Muscle of leg (tissue), 3 donors: ENCODE measurements at regions not wholly inside any gene's neighbourhood (a gene's known extent, or its start where the extent isn't known, plus 50 kb on each side); places are given as distances from the start of the nearest gene placed in this dataset.

Experiments
- DNase-seq: peaks from one replicate; pipeline ENCODE4 v3.0.0; 2013
- H3K27ac ChIP-seq: one replicate; pipeline ENCODE4 v1.5.1; 2013; ENCODE audit warnings: mild to moderate bottlenecking, low read length, control low read depth
- H3K27me3 ChIP-seq: one replicate; pipeline ENCODE4 v1.6.1; 2013; ENCODE audit warnings: low read length; ENCODE audit not compliant: control insufficient read depth, insufficient read depth
- H3K36me3 ChIP-seq: one replicate; pipeline ENCODE4 v1.6.1; 2013; ENCODE audit warnings: low read length; ENCODE audit not compliant: control insufficient read depth, insufficient read depth
- H3K4me1 ChIP-seq: one replicate; pipeline ENCODE4 v1.6.1; 2013; ENCODE audit warnings: low read length; ENCODE audit not compliant: control insufficient read depth, insufficient read depth
- H3K4me3 ChIP-seq: one replicate; pipeline ENCODE4 v1.5.1; 2013; ENCODE audit warnings: low read length, control low read depth
- H3K9me3 ChIP-seq: replicated peaks from 2 replicates; pipeline ENCODE4 v1.6.1; 2013; ENCODE audit warnings: low read depth, low read length; ENCODE audit not compliant: control insufficient read depth
- WGBS: methylation state at CpG from one replicate; pipeline ENCODE4 v1.1.5; 2013; ENCODE audit warnings: missing lambda C conversion rate; ENCODE audit not compliant: insufficient coverage; 5-methylcytosine and 5-hydroxymethylcytosine counted together

- no CpG with 5 or more reads among the region's 4 CpGs for WGBS
- no peak for DNase-seq
- Histone ChIP-seq H3K4me3 (no peak overlapping the region), H3K27me3 (no peaks in the 10 kb centered on the region), H3K36me3 (no peaks in the 10 kb centered on the region), H3K9me3 (peaks cover 4% of the 10 kb centered on the region), H3K27ac (no peak overlapping the region), H3K4me1 (no peaks in the 10 kb centered on the region)
Observed at GRCh38 chr2:33904801-33905200, 305.7 kb upstream of the FAM98A start.

DNA sequence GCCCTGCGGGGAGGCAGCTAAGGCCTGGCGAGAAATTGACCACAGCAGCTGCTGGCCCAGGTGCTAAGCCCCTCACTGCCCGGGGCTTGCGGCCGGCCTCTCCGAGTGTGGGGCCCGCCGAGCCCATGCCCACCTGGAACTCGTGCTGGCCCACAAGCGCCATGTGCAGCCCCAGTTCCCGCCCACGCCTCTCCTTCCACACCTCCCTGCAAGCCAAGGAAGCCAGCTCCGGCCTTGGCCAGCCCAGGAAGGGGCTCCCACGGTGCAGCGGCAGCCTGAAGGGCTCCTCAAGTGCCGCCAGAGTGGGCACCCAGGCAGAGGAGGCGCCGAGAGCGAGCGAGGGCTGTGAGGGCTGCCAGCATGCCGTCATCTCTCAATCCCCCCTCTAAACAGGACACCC, 304.6 kb upstream of the FAM98A start:
- Histone ChIP-seq H3K9me3 (peaks cover 4% of the 10 kb centered on the region), H3K27me3 (no peaks in the 10 kb centered on the region), H3K27ac (no peak overlapping the region), H3K36me3 (no peaks in the 10 kb centered on the region), H3K4me1 (no peaks in the 10 kb centered on the region), H3K4me3 (no peak overlapping the region)
- 98% methylated on average over 9 of the region's 21 CpGs for WGBS
- DNase-seq = no peak

DNA sequence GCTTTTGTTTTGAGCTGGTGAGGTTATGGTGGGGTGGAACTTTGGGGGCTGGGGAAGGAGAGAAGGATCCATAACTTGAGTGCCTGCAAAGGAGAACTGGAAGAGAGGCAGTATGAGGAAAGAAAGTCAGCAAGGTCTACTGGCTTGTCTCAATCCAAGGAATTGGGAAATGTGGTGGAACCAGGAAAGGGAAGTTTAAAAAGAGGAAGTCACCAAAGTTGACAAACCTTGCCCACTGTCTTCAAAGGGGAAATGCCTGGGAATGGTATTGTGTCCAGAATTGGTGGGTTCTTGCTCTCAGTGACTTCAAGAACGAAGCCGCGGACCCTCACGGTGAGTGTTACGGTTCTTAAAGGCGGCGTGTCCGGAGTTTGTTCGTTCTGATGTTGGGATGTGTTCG, 304.1 kb upstream of the FAM98A start:
- H3K4me3 ChIP-seq = no peak overlapping the region
- H3K36me3 ChIP-seq = no peaks in the 10 kb centered on the region
- H3K4me1 ChIP-seq = no peaks in the 10 kb centered on the region
- DNase-seq = no peak
- H3K27me3 ChIP-seq = no peaks in the 10 kb centered on the region
- no peak overlapping the region for H3K27ac ChIP-seq
- WGBS = 99% methylated on average over 10 of the region's 10 CpGs
- H3K9me3 ChIP-seq = peaks cover 4% of the 10 kb centered on the region

- Histone ChIP-seq H3K27me3 (no peaks in the 10 kb centered on the region), H3K4me1 (no peaks in the 10 kb centered on the region), H3K4me3 (no peak overlapping the region), H3K36me3 (no peaks in the 10 kb centered on the region), H3K9me3 (peaks cover 4% of the 10 kb centered on the region), H3K27ac (no peak overlapping the region)
- no peak for DNase-seq
- no CpG with 5 or more reads among the region's 2 CpGs for WGBS
Observed at GRCh38 chr2:33900610-33901009, 301.5 kb upstream of the FAM98A start.

DNA sequence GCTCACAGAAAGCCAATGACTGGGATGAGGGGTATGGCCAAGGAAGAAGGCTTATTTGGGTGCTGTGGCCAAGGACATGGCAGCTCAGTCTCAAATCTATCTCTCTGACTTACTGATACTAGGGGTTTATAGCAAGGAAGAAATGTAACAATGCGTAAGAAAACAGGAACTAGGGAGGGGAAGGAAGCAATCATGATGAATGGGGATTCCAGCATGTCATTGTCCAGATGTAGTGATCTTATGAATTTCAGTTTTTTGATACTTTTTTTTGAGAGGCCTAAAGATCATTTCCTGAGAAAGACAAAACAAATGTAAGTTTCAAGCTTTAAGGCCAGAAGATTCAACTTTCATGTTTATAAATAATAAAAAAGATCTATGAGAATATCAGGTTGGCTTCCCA, 298.6 kb upstream of the FAM98A start:
- Histone ChIP-seq H3K4me3 (no peak overlapping the region), H3K36me3 (no peaks in the 10 kb centered on the region), H3K4me1 (no peaks in the 10 kb centered on the region), H3K27ac (no peak overlapping the region), H3K27me3 (no peaks in the 10 kb centered on the region), H3K9me3 (no peaks in the 10 kb centered on the region)
- WGBS = 63% methylated on average over 1 of the region's 1 CpG
- no peak for DNase-seq

DNA sequence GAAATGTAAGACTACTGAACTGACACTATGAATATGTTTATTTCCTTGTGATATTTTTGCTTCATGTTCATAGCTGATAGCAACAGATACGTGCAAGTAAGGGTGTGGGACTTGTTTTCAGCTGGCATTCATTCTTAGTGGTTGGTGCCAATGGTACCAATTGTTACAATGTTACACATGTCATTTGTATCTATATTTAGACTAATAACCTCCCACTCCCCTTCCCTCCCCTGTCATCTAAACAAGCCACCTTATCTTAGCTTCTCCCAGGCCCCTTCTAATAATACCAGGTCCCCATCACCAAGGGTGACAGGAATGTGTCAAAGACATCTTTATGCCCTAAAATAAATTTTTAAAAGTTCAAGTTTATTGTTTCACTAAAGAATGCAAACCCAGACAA, 294.7 kb upstream of the FAM98A start:
- no peak overlapping the region for H3K27ac ChIP-seq
- H3K27me3 ChIP-seq = no peaks in the 10 kb centered on the region
- DNase-seq = no peak
- H3K4me1 ChIP-seq = no peaks in the 10 kb centered on the region
- H3K4me3 ChIP-seq = no peak overlapping the region
- H3K36me3 ChIP-seq = no peaks in the 10 kb centered on the region
- H3K9me3 ChIP-seq = no peaks in the 10 kb centered on the region
- WGBS = no CpG with 5 or more reads among the region's 1 CpG

DNA sequence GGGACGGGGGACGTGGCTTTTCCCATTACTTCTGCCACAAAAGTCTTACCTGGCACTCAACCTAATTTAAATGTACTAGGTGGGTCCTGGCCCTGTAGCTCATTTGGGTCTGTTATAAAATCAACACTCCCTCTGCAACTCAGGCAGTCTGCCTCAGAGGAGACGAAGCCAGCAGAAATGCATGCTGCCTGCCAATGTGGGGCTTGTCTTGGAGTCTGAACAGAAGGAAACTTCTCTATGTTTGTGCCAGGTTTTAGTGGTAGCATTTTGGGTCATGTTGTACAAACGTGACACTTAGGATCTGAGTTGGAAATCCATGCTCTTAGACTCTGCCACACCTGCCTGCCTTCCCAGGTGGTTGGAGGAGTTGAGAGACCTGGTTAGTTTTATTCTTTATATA, 292.5 kb upstream of the FAM98A start:
- Histone ChIP-seq H3K27ac (no peak overlapping the region), H3K4me1 (no peaks in the 10 kb centered on the region), H3K36me3 (no peaks in the 10 kb centered on the region), H3K4me3 (no peak overlapping the region), H3K27me3 (no peaks in the 10 kb centered on the region), H3K9me3 (no peaks in the 10 kb centered on the region)
- WGBS = no CpG with 5 or more reads among the region's 4 CpGs
- no peak for DNase-seq

- Histone ChIP-seq H3K4me1 (no peaks in the 10 kb centered on the region), H3K4me3 (no peak overlapping the region), H3K9me3 (no peaks in the 10 kb centered on the region), H3K36me3 (no peaks in the 10 kb centered on the region), H3K27me3 (no peaks in the 10 kb centered on the region), H3K27ac (no peak overlapping the region)
- DNase-seq = no peak
- WGBS = 88% methylated on average over 4 of the region's 6 CpGs
Observed at GRCh38 chr2:33890686-33891085, 291.6 kb upstream of the FAM98A start.

DNA sequence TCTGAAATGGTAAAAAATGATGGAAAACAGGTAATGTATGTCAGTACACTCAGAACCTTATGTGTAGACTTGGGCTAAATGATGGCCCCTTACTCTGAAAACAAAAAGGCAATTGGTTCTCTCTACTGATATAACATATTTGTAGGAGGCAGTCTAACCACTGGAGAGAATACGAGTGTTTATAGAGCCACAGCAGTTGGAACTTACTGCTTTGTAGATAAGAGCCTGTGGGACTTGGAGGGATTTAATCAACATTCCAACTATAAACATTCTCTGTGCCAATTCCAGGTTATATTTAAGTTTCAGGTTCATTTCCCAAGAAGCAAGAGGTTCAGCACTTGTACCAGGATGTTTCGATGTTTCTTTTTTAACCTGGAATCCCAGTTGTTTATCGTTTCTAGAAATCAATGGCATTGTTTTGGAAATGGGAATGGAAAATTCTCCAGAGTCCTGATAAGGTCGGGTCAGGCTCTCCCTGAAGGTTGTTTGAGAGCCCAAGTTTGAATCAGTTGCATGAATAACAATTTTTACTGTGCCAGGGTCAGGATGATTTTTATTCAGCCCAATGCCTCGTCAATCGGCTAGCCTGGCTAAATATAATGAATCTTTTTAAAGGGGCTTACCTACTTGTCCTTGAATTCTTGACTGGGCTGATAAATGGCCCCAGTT, 278.4 kb upstream of the FAM98A start:
- Histone ChIP-seq H3K4me1 (no peaks in the 10 kb centered on the region), H3K4me3 (no peak overlapping the region), H3K36me3 (no peaks in the 10 kb centered on the region), H3K9me3 (no peaks in the 10 kb centered on the region), H3K27me3 (no peaks in the 10 kb centered on the region), H3K27ac (no peak overlapping the region)
- no peak for DNase-seq
- WGBS = 78% methylated on average over 4 of the region's 6 CpGs

DNA sequence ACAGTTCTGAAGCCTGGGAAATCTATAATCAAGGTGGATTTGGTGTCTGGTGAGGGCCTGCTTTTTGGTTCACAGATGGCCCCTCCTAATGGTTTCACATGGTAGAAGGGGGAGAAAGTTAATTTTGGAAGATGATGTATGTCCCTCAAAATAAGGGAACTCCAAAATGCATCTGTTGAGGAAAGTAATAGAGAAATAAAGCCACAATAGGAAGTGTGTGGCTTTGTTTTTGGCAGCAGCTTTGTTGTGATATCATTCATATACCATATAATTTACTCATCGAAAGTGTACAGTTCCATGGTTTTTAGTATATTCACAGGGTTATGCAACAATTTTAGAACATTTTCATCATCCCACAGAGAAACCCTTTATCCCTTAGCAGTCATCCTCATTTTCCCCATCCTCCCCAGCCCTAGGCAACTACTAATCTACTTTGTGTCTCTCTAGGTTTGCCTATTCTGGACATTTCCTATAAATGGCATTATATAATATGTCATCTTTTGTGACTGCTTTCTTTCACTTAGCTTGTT, 274.0 kb upstream of the FAM98A start:
- H3K27ac ChIP-seq = no peak overlapping the region
- peaks cover 12% of the 10 kb centered on the region for H3K9me3 ChIP-seq
- H3K4me1 ChIP-seq = no peaks in the 10 kb centered on the region
- no peak for DNase-seq
- no peaks in the 10 kb centered on the region for H3K27me3 ChIP-seq
- no peak overlapping the region for H3K4me3 ChIP-seq
- no peaks in the 10 kb centered on the region for H3K36me3 ChIP-seq
- no CpG with 5 or more reads among the region's 1 CpG for WGBS
